Keratinocyte (primary cell): ENCODE measurements at regions not wholly inside any gene's neighbourhood (a gene's known extent, or its start where the extent isn't known, plus 50 kb on each side); places are given as distances from the start of the nearest gene placed in this dataset.

Source experiments
- DNase-seq: peaks from one replicate; pipeline ENCODE4 v3.0.0-alpha.2; 2011; ENCODE audit warnings: low read depth, missing footprints, low spot score
- FAIRE-seq: peaks from 2 replicates; lab custom pipeline; 2011; peaks lifted over from hg19 to GRCh38; lab: Jason Lieb, UNC
- H2AFZ ChIP-seq: 2 replicates; pipeline ENCODE4 v1.6.0; 2012; ENCODE audit warnings: low read length, control low read depth, inconsistent platforms; ENCODE audit not compliant: control insufficient read depth
- H3K27ac ChIP-seq: 2 replicates; pipeline ENCODE4 v1.5.1; 2011; ENCODE audit warnings: low read length; ENCODE audit not compliant: control insufficient read depth, insufficient read depth
- H3K27me3 ChIP-seq: 3 replicates; pipeline ENCODE4 v1.6.0; 2011; ENCODE audit warnings: low read length; ENCODE audit not compliant: control insufficient read depth, insufficient read depth; ENCODE audit errors: extremely low read depth
- H3K36me3 ChIP-seq, 2 experiments: 2 replicates in 1 of 2; 3 replicates in 1 of 2; pipeline ENCODE4 v1.5.1; 2011; ENCODE audit warnings: low read length in 2 of 2, mild to moderate bottlenecking in 1 of 2; ENCODE audit not compliant: control insufficient read depth in 2 of 2, insufficient read depth in 2 of 2; ENCODE audit errors: extremely low read depth in 1 of 2
- H3K4me1 ChIP-seq: 3 replicates; pipeline ENCODE4 v1.5.1; 2011; ENCODE audit warnings: low read length; ENCODE audit not compliant: control insufficient read depth, insufficient read depth; ENCODE audit errors: extremely low read depth
- H3K4me2 ChIP-seq: 3 replicates; pipeline ENCODE4 v1.6.0; 2011; ENCODE audit warnings: low read depth, low read length; ENCODE audit not compliant: control insufficient read depth, insufficient read depth; ENCODE audit errors: extremely low read depth
- H3K4me3 ChIP-seq, 3 experiments: fragments of 200-600 bp in 1 of 3; sonication (generic) in 1 of 3; 2 replicates in 2 of 3; 3 replicates in 1 of 3; pipeline ENCODE4 v1.5.1; 2011 to 2016; ENCODE audit warnings: low read length in 3 of 3, mild to moderate bottlenecking in 3 of 3, control low read depth in 2 of 3, inconsistent platforms in 1 of 3, low read depth in 1 of 3, mixed read lengths in 1 of 3, mixed run types in 1 of 3, moderate library complexity in 1 of 3; ENCODE audit not compliant: control insufficient read depth in 2 of 3, insufficient read depth in 2 of 3; ENCODE audit errors: extremely low read depth in 1 of 3
- H3K79me2 ChIP-seq: 2 replicates; pipeline ENCODE4 v1.6.0; 2012; ENCODE audit warnings: low read length; ENCODE audit not compliant: control insufficient read depth, insufficient read depth
- H3K9ac ChIP-seq: 3 replicates; pipeline ENCODE4 v1.6.0; 2011; ENCODE audit warnings: low read length; ENCODE audit not compliant: control insufficient read depth, insufficient read depth; ENCODE audit errors: extremely low read depth
- H3K9me1 ChIP-seq: 3 replicates; pipeline ENCODE4 v1.6.0; 2011; ENCODE audit warnings: low read length; ENCODE audit not compliant: control insufficient read depth, insufficient read depth; ENCODE audit errors: extremely low read depth
- H3K9me3 ChIP-seq: 2 replicates; pipeline ENCODE4 v1.5.1; 2012; ENCODE audit warnings: low read depth, low read length; ENCODE audit not compliant: control insufficient read depth
- H4K20me1 ChIP-seq: 3 replicates; pipeline ENCODE4 v1.6.0; 2011; ENCODE audit warnings: low read length; ENCODE audit not compliant: control insufficient read depth, insufficient read depth; ENCODE audit errors: extremely low read depth
- EZH2 ChIP-seq: IDR thresholded peaks from one replicate; pipeline ENCODE4 v1.6.1; 2012; ENCODE audit warnings: inconsistent platforms, mild to moderate bottlenecking, low read length, moderate library complexity
- dilution Hi-C: fragments of 300-500 bp; cut with MboI; formaldehyde crosslinking; loops from one replicate; pipeline ENCODE4 v1.7.0; 2020; ENCODE audit warnings: low sequenced_read_pairs; ENCODE audit not compliant: extremely low pct_ligation_motif_present
- TF ChIP-seq, protein P1 (sequence below), 3 experiments: IDR thresholded peaks in 1 of 3; conservative IDR thresholded peaks in 1 of 3; optimal IDR thresholded peaks in 1 of 3; 2 replicates in 2 of 3; 3 replicates in 1 of 3; pipeline versions ENCODE3 to v1.5.1; 2011; ENCODE audit warnings: low read length in 3 of 3, mild to moderate bottlenecking in 3 of 3, moderate library complexity in 2 of 3, control low read depth in 1 of 3, inconsistent platforms in 1 of 3; ENCODE audit not compliant: insufficient read depth in 2 of 3; ENCODE audit errors: extremely low read depth in 1 of 3

GRCh38 chr2:72015266-72015665 lies 132.4 kb downstream of the CYP26B1 start:
- H3K27ac ChIP-seq, result no peak overlapping the region
- H3K4me3 ChIP-seq, result no peak overlapping the region
- H3K79me2 ChIP-seq, result no peaks in the 10 kb centered on the region
- DNase-seq (no peak), FAIRE-seq (no peak)
- no peaks in the 10 kb centered on the region for H4K20me1 ChIP-seq
- TF ChIP-seq, protein P1, sequence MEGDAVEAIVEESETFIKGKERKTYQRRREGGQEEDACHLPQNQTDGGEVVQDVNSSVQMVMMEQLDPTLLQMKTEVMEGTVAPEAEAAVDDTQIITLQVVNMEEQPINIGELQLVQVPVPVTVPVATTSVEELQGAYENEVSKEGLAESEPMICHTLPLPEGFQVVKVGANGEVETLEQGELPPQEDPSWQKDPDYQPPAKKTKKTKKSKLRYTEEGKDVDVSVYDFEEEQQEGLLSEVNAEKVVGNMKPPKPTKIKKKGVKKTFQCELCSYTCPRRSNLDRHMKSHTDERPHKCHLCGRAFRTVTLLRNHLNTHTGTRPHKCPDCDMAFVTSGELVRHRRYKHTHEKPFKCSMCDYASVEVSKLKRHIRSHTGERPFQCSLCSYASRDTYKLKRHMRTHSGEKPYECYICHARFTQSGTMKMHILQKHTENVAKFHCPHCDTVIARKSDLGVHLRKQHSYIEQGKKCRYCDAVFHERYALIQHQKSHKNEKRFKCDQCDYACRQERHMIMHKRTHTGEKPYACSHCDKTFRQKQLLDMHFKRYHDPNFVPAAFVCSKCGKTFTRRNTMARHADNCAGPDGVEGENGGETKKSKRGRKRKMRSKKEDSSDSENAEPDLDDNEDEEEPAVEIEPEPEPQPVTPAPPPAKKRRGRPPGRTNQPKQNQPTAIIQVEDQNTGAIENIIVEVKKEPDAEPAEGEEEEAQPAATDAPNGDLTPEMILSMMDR (optimal IDR thresholded peaks at IDR 0.05 in 1 of 3, IDR thresholded peaks at IDR 0.05 in 1 of 3, conservative IDR thresholded peaks at IDR 0.05 in 1 of 3; ENCODE audit: extremely low read depth in 1 of 3, insufficient read depth in 2 of 3, low read length in 3 of 3), result no peak
- TF ChIP-seq EZH2, result no peak
- H3K9ac ChIP-seq, result no peak overlapping the region
- H3K4me2 ChIP-seq, result no peak overlapping the region
- H2AFZ ChIP-seq, result no peak overlapping the region
- H3K36me3 ChIP-seq, result no peaks in the 10 kb centered on the region
- dilution Hi-C loops, result no loop called here
- no peaks in the 10 kb centered on the region for H3K9me3 ChIP-seq
- H3K27me3 ChIP-seq, result no peaks in the 10 kb centered on the region
- no peaks in the 10 kb centered on the region for H3K4me1 ChIP-seq
- no peaks in the 10 kb centered on the region for H3K9me1 ChIP-seq

- DNase-seq, result no peak
- no peak overlapping the region for H3K9ac ChIP-seq
- H3K4me2 ChIP-seq, result no peak overlapping the region
- H2AFZ ChIP-seq, result no peak overlapping the region
- H3K9me1 ChIP-seq, result no peaks in the 10 kb centered on the region
- H3K9me3 ChIP-seq, result no peaks in the 10 kb centered on the region
- H3K27me3 ChIP-seq, result no peaks in the 10 kb centered on the region
- H3K4me3 ChIP-seq, result no peak overlapping the region
- no peaks in the 10 kb centered on the region for H3K36me3 ChIP-seq
- no peaks in the 10 kb centered on the region for H4K20me1 ChIP-seq
- H3K4me1 ChIP-seq, result no peaks in the 10 kb centered on the region
- dilution Hi-C loops, result no loop called here
- no peak for TF ChIP-seq EZH2
- TF ChIP-seq, protein P1 (optimal IDR thresholded peaks at IDR 0.05 in 1 of 3, IDR thresholded peaks at IDR 0.05 in 1 of 3, conservative IDR thresholded peaks at IDR 0.05 in 1 of 3; ENCODE audit: extremely low read depth in 1 of 3, insufficient read depth in 2 of 3, low read length in 3 of 3), result no peak
- FAIRE-seq, result no peak
- no peak overlapping the region for H3K27ac ChIP-seq
- H3K79me2 ChIP-seq, result no peaks in the 10 kb centered on the region
These were observed 132.8 kb downstream of the CYP26B1 start for GRCh38 chr2:72014831-72015230.
